Astrocyte (in vitro differentiated cells and primary cell): ENCODE measurements at regions not wholly inside any gene's neighbourhood (a gene's known extent, or its start where the extent isn't known, plus 50 kb on each side); places are given as distances from the start of the nearest gene placed in this dataset.

Experiments
- DNase-seq: peaks from one replicate; pipeline ENCODE4 v3.0.0-alpha.2; 2010; ENCODE audit warnings: low read depth
- FAIRE-seq: peaks from 2 replicates; lab custom pipeline; 2011; peaks lifted over from hg19 to GRCh38; lab: Jason Lieb, UNC
- H2AFZ ChIP-seq: 2 replicates; pipeline ENCODE4 v1.6.0; 2012; ENCODE audit warnings: low read depth, low read length, inconsistent platforms
- H3K27ac ChIP-seq: 2 replicates; pipeline ENCODE4 v1.5.1; 2011; ENCODE audit warnings: low read depth, low read length, inconsistent platforms
- H3K27me3 ChIP-seq: 2 replicates; pipeline ENCODE4 v1.6.0; 2011; ENCODE audit warnings: low read length, inconsistent platforms; ENCODE audit not compliant: insufficient read depth
- H3K36me3 ChIP-seq: 2 replicates; pipeline ENCODE4 v1.5.1; 2011; ENCODE audit warnings: low read length, inconsistent platforms; ENCODE audit not compliant: insufficient read depth
- H3K4me1 ChIP-seq: 2 replicates; pipeline ENCODE4 v1.5.1; 2011; ENCODE audit warnings: low read length, inconsistent platforms; ENCODE audit not compliant: insufficient read depth
- H3K4me2 ChIP-seq: 2 replicates; pipeline ENCODE4 v1.6.0; 2012; ENCODE audit warnings: low read length, inconsistent platforms
- H3K4me3 ChIP-seq: 2 replicates; pipeline ENCODE4 v1.5.1; 2011; ENCODE audit warnings: low read depth, mild to moderate bottlenecking, low read length, inconsistent platforms; ENCODE audit not compliant: insufficient read depth
- H3K79me2 ChIP-seq: 2 replicates; pipeline ENCODE4 v1.6.0; 2012; ENCODE audit warnings: mild to moderate bottlenecking, low read length, inconsistent platforms; ENCODE audit not compliant: insufficient read depth
- H3K9ac ChIP-seq: 2 replicates; pipeline ENCODE4 v1.6.0; 2012; ENCODE audit warnings: mild to moderate bottlenecking, low read length, inconsistent platforms
- H3K9me3 ChIP-seq: 2 replicates; pipeline ENCODE4 v1.5.1; 2012; ENCODE audit warnings: low read depth, mild to moderate bottlenecking, low read length, inconsistent platforms; ENCODE audit not compliant: insufficient read depth
- H4K20me1 ChIP-seq: 2 replicates; pipeline ENCODE4 v1.6.0; 2012; ENCODE audit warnings: low read length, inconsistent platforms; ENCODE audit not compliant: insufficient read depth
- H3K27ac Mint-ChIP-seq: one replicate; pipeline ENCODE4 v1.8.0; 2021; ENCODE audit warnings: mild to moderate bottlenecking, mixed read lengths; ENCODE audit not compliant: unreplicated experiment
- H3K27me3 Mint-ChIP-seq: one replicate; pipeline ENCODE4 v1.8.0; 2021; ENCODE audit warnings: low read depth, mixed read lengths; ENCODE audit not compliant: unreplicated experiment
- H3K36me3 Mint-ChIP-seq: one replicate; pipeline ENCODE4 v1.8.0; 2021; ENCODE audit warnings: low read depth, mixed read lengths; ENCODE audit not compliant: unreplicated experiment
- H3K4me1 Mint-ChIP-seq: one replicate; pipeline ENCODE4 v1.8.0; 2021; ENCODE audit warnings: low read depth, mixed read lengths; ENCODE audit not compliant: unreplicated experiment
- H3K4me3 Mint-ChIP-seq: one replicate; pipeline ENCODE4 v1.8.0; 2021; ENCODE audit warnings: mild to moderate bottlenecking, moderate library complexity, mixed read lengths; ENCODE audit not compliant: unreplicated experiment
- H3K9me3 Mint-ChIP-seq: one replicate; pipeline ENCODE4 v1.8.0; 2021; ENCODE audit warnings: mild to moderate bottlenecking, mixed read lengths; ENCODE audit not compliant: unreplicated experiment
- CTCF ChIP-seq: IDR thresholded peaks from 2 replicates; pipeline ENCODE4 v1.5.1; 2011; ENCODE audit warnings: low read depth, mild to moderate bottlenecking, inconsistent platforms, low read length, moderate library complexity; ENCODE audit not compliant: insufficient read depth
- EZH2 ChIP-seq: IDR thresholded peaks from 2 replicates; pipeline ENCODE4 v1.6.1; 2012; ENCODE audit warnings: mild to moderate bottlenecking, low read length, inconsistent platforms; ENCODE audit not compliant: insufficient read depth

- no peaks in the 10 kb centered on the region for H4K20me1 ChIP-seq
- Mint-ChIP-seq H3K9me3 (no peaks in the 10 kb centered on the region), H3K27me3 (peaks cover 7% of the 10 kb centered on the region), H3K4me3 (no peak overlapping the region), H3K27ac (no peak overlapping the region), H3K4me1 (peaks cover 4% of the 10 kb centered on the region), H3K36me3 (peaks cover 3% of the 10 kb centered on the region)
- H2AFZ ChIP-seq = no peak overlapping the region
- H3K27ac ChIP-seq = no peak overlapping the region
- no peaks in the 10 kb centered on the region for H3K79me2 ChIP-seq
- no peaks in the 10 kb centered on the region for H3K27me3 ChIP-seq
- no peak overlapping the region for H3K4me3 ChIP-seq
- DNase-seq = no peak
- H3K4me2 ChIP-seq = no peak overlapping the region
- TF ChIP-seq EZH2 (no peak), CTCF (no peak)
- no peaks in the 10 kb centered on the region for H3K9me3 ChIP-seq
- FAIRE-seq = no peak
- H3K9ac ChIP-seq = no peak overlapping the region
- no peaks in the 10 kb centered on the region for H3K4me1 ChIP-seq
- H3K36me3 ChIP-seq = no peaks in the 10 kb centered on the region
These were observed 252.8 kb upstream of the PLET1 start for GRCh38 chr11:112513417-112513816.

GRCh38 chr11:112514011-112514740, 253.5 kb upstream of the PLET1 start:
- no peaks in the 10 kb centered on the region for H3K9me3 ChIP-seq
- DNase-seq = no peak
- H2AFZ ChIP-seq = no peak overlapping the region
- no peak overlapping the region for H3K9ac ChIP-seq
- H3K79me2 ChIP-seq = no peaks in the 10 kb centered on the region
- H3K4me3 Mint-ChIP-seq = no peak overlapping the region
- no peak overlapping the region for H3K4me2 ChIP-seq
- peaks cover 4% of the 10 kb centered on the region for H3K4me1 Mint-ChIP-seq
- TF ChIP-seq EZH2 (no peak), CTCF (no peak)
- no peak overlapping the region for H3K27ac ChIP-seq
- H3K36me3 ChIP-seq = no peaks in the 10 kb centered on the region
- H3K4me1 ChIP-seq = no peaks in the 10 kb centered on the region
- no peaks in the 10 kb centered on the region for H3K27me3 ChIP-seq
- H4K20me1 ChIP-seq = no peaks in the 10 kb centered on the region
- no peaks in the 10 kb centered on the region for H3K9me3 Mint-ChIP-seq
- FAIRE-seq = no peak
- no peak overlapping the region for H3K27ac Mint-ChIP-seq
- H3K4me3 ChIP-seq = no peak overlapping the region
- peaks cover 7% of the 10 kb centered on the region for H3K27me3 Mint-ChIP-seq
- H3K36me3 Mint-ChIP-seq = peaks cover 3% of the 10 kb centered on the region

DNA sequence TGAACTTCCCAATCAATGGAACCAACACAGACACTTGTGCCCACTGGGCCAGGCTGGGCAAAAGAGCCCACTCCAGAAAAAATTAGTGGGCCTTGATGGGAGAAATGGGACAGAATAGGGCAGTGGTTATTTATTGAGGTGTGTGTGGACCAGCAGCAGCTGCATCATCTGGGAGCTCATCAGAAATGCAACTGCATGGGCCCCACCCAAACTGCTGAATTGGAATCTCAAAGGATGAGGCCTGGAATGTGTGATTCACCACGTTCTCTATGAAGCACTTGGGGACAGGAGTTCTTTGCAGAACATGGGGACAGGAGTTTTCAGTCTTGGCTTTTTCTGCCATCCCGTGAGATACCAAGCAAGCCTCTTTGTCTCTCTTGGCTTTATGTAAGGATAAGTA, 255.6 kb upstream of the PLET1 start:
- no peaks in the 10 kb centered on the region for H3K9me3 Mint-ChIP-seq
- FAIRE-seq = no peak

More for the DNA sequence above, 255.6 kb upstream of the PLET1 start:
- Mint-ChIP-seq H3K4me3 (no peak overlapping the region), H3K36me3 (peaks cover 3% of the 10 kb centered on the region), H3K27ac (no peak overlapping the region), H3K4me1 (peaks cover 4% of the 10 kb centered on the region), H3K27me3 (peaks cover 7% of the 10 kb centered on the region)
- no peak overlapping the region for H3K9ac ChIP-seq
- H3K4me3 ChIP-seq = no peak overlapping the region
- no peaks in the 10 kb centered on the region for H3K79me2 ChIP-seq
- no peak overlapping the region for H2AFZ ChIP-seq
- H3K4me2 ChIP-seq = no peak overlapping the region
- no peaks in the 10 kb centered on the region for H3K4me1 ChIP-seq
- TF ChIP-seq EZH2 (no peak), CTCF (no peak)
- no peaks in the 10 kb centered on the region for H3K9me3 ChIP-seq
- DNase-seq = no peak
- no peaks in the 10 kb centered on the region for H3K36me3 ChIP-seq
- H3K27me3 ChIP-seq = no peaks in the 10 kb centered on the region
- H4K20me1 ChIP-seq = no peaks in the 10 kb centered on the region
- H3K27ac ChIP-seq = no peak overlapping the region
